OCI-LY7 (cell line): ENCODE measurements at regions not wholly inside any gene's neighbourhood (a gene's known extent, or its start where the extent isn't known, plus 50 kb on each side); places are given as distances from the start of the nearest gene placed in this dataset.

Source experiments
- BruUV-seq: library from RNA; stranded (reverse); fragments of 400-500 nt; replicated peaks from 2 replicates; lab custom pipeline; 2021; lab: Mats Ljungman, UMichigan
- CTCF ChIA-PET: fragments of 300-600 bp; sonication (Branson Sonifier 250); formaldehyde crosslinking; loops from one replicate; lab custom pipeline; 2022; ENCODE audit warnings: antibody characterized with exemption; ENCODE audit not compliant: unreplicated experiment; lab: Charles Lee
- POLR2A ChIA-PET: fragments of 300-600 bp; sonication (Branson Sonifier 250); formaldehyde crosslinking; loops from one replicate; lab custom pipeline; 2022; ENCODE audit warnings: antibody characterized with exemption; lab: Charles Lee
- DNase-seq: peaks from one replicate; pipeline ENCODE4 v3.0.0-alpha.2; 2015; ENCODE audit warnings: low spot score
- H2AFZ ChIP-seq: fragments of 200-600 bp; sonication (generic), shearing (Covaris generic); 2 replicates; pipeline ENCODE4 v1.6.1; 2014; ENCODE audit warnings: mild to moderate bottlenecking, antibody characterized with exemption, low read length, moderate library complexity
- H3K27ac ChIP-seq: fragments of 200-600 bp; sonication (generic); 2 replicates; pipeline ENCODE4 v1.5.1; 2014; ENCODE audit warnings: mixed run types, low read depth, mild to moderate bottlenecking, moderate library complexity, low read length, inconsistent platforms; ENCODE audit not compliant: poor library complexity, severe bottlenecking
- H3K36me3 ChIP-seq: fragments of 200-600 bp; sonication (generic); 2 replicates; pipeline ENCODE4 v1.6.1; 2014; ENCODE audit warnings: mild to moderate bottlenecking, antibody characterized with exemption, low read length, moderate library complexity, mixed read lengths; ENCODE audit not compliant: insufficient read depth
- H3K4me1 ChIP-seq: fragments of 200-600 bp; sonication (generic); 2 replicates; pipeline ENCODE4 v1.5.1; 2014; ENCODE audit warnings: mild to moderate bottlenecking, low read length; ENCODE audit not compliant: insufficient read depth, poor library complexity, severe bottlenecking
- H3K4me2 ChIP-seq: fragments of 200-600 bp; sonication (generic); 2 replicates; pipeline ENCODE4 v1.6.1; 2014; ENCODE audit warnings: mild to moderate bottlenecking, low read length
- H3K4me3 ChIP-seq: fragments of 200-600 bp; sonication (generic); 2 replicates; pipeline ENCODE4 v1.5.1; 2014; ENCODE audit warnings: mild to moderate bottlenecking, low read depth, low read length; ENCODE audit not compliant: poor library complexity, severe bottlenecking
- H3K79me2 ChIP-seq: fragments of 200-600 bp; sonication (generic); 2 replicates; pipeline ENCODE4 v1.6.1; 2016; ENCODE audit warnings: low read depth, mild to moderate bottlenecking, low read length, moderate library complexity, mixed read lengths; ENCODE audit not compliant: insufficient read depth
- H3K9me2 ChIP-seq: fragments of 200-600 bp; sonication (generic); 2 replicates; pipeline ENCODE4 v1.6.1; 2016; ENCODE audit warnings: mild to moderate bottlenecking, low read length, mixed read lengths; ENCODE audit not compliant: insufficient read depth
- H3K9me3 ChIP-seq: fragments of 200-600 bp; sonication (generic); 2 replicates; pipeline ENCODE4 v1.6.1; 2014; ENCODE audit warnings: mild to moderate bottlenecking, mixed run types, low read length, mixed read lengths
- H4K20me1 ChIP-seq: fragments of 200-600 bp; sonication (generic); 2 replicates; pipeline ENCODE4 v1.6.1; 2014; ENCODE audit warnings: mild to moderate bottlenecking, antibody characterized with exemption, low read length, moderate library complexity, mixed read lengths; ENCODE audit not compliant: insufficient read depth
- CTCF ChIP-seq: fragments of 200-600 bp; sonication (generic); conservative IDR thresholded peaks from 2 replicates; pipeline ENCODE4 v1.5.1; 2014; ENCODE audit warnings: mild to moderate bottlenecking, antibody characterized with exemption, low read length, moderate library complexity, mixed read lengths
- EZH2phosphoT487 ChIP-seq: fragments of 200-600 bp; sonication (generic); IDR thresholded peaks from 2 replicates; pipeline ENCODE4 v1.6.1; 2018; ENCODE audit warnings: low read depth, borderline replicate concordance, mild to moderate bottlenecking, mixed run types, antibody characterized with exemption, low read length, moderate library complexity, mixed read lengths
- intact Hi-C: fragments of 100-400 bp; cut with micrococcal nuclease; formaldehyde crosslinking; loops from one replicate; pipeline ENCODE4 v1.10.0; 2022; ENCODE audit not compliant: unreplicated experiment

GRCh38 chr1:5765483-5765882 lies 226.7 kb downstream of the NPHP4 start:
- H3K4me3 ChIP-seq: no peak overlapping the region
- no peaks in the 10 kb centered on the region for H3K36me3 ChIP-seq
- ChIA-PET CTCF (no interaction called here), POLR2A (no interaction called here)
- DNase-seq: no peak
- no peaks in the 10 kb centered on the region for H4K20me1 ChIP-seq
- no peaks in the 10 kb centered on the region for H3K9me3 ChIP-seq
- H3K4me1 ChIP-seq: no peaks in the 10 kb centered on the region
- TF ChIP-seq EZH2phosphoT487 (no peak), CTCF (no peak)
- no peak overlapping the region for H3K4me2 ChIP-seq
- H3K27ac ChIP-seq: no peak overlapping the region
- no peaks in the 10 kb centered on the region for H3K9me2 ChIP-seq
- H2AFZ ChIP-seq: no peak overlapping the region
- no TSS peak for BruUV-seq
- H3K79me2 ChIP-seq: no peaks in the 10 kb centered on the region
- intact Hi-C loops: no loop called here

- H2AFZ ChIP-seq: no peak overlapping the region
- no peaks in the 10 kb centered on the region for H3K9me3 ChIP-seq
- H4K20me1 ChIP-seq: no peaks in the 10 kb centered on the region
- DNase-seq: no peak
- intact Hi-C loops: no loop called here
- TF ChIP-seq CTCF (no peak), EZH2phosphoT487 (no peak)
- no peaks in the 10 kb centered on the region for H3K9me2 ChIP-seq
- no peak overlapping the region for H3K4me3 ChIP-seq
- no TSS peak for BruUV-seq
- no peaks in the 10 kb centered on the region for H3K79me2 ChIP-seq
- CTCF ChIA-PET: no interaction called here
- no peaks in the 10 kb centered on the region for H3K4me1 ChIP-seq
- POLR2A ChIA-PET: no interaction called here
- no peaks in the 10 kb centered on the region for H3K36me3 ChIP-seq
- no peak overlapping the region for H3K27ac ChIP-seq
- no peak overlapping the region for H3K4me2 ChIP-seq
These were observed 227.3 kb downstream of the NPHP4 start for GRCh38 chr1:5764959-5765358.

- ChIA-PET CTCF (no interaction called here), POLR2A (no interaction called here)
- H3K9me3 ChIP-seq: no peaks in the 10 kb centered on the region
- DNase-seq: no peak
- H4K20me1 ChIP-seq: no peaks in the 10 kb centered on the region
- H3K4me3 ChIP-seq: no peak overlapping the region
- no peak overlapping the region for H3K27ac ChIP-seq
- TF ChIP-seq CTCF (no peak), EZH2phosphoT487 (no peak)
- BruUV-seq: no TSS peak
- no peaks in the 10 kb centered on the region for H3K36me3 ChIP-seq
- H2AFZ ChIP-seq: no peak overlapping the region
- H3K4me2 ChIP-seq: no peak overlapping the region
- no peaks in the 10 kb centered on the region for H3K4me1 ChIP-seq
- H3K79me2 ChIP-seq: no peaks in the 10 kb centered on the region
- no peaks in the 10 kb centered on the region for H3K9me2 ChIP-seq
- intact Hi-C loops: no loop called here
These were observed 227.8 kb downstream of the NPHP4 start for GRCh38 chr1:5764464-5764863.
